IgD-negative memory B cell (primary cell): ENCODE measurements at regions not wholly inside any gene's neighbourhood (a gene's known extent, or its start where the extent isn't known, plus 50 kb on each side); places are given as distances from the start of the nearest gene placed in this dataset.
"Not testable (repeated sequence)": the region's sequence is repeated elsewhere in the genome, so short reads cannot be mapped to it uniquely, and the experiment has no call there.

Source experiments
- H3K27ac Mint-ChIP-seq, 3 donors: one replicate each; pipeline ENCODE4 v1.8.0; 2020 to 2022; ENCODE audit warnings: mild to moderate bottlenecking in 3 of 3, mixed read lengths in 3 of 3, moderate library complexity in 1 of 3
- H3K27me3 Mint-ChIP-seq: one replicate; pipeline ENCODE4 v1.8.0; 2021; ENCODE audit warnings: mixed read lengths
- H3K36me3 Mint-ChIP-seq: one replicate; pipeline ENCODE4 v1.8.0; 2020; ENCODE audit warnings: mild to moderate bottlenecking, mixed read lengths
- H3K4me1 Mint-ChIP-seq, 3 donors: one replicate each; pipeline ENCODE4 v1.8.0; 2020 to 2022; ENCODE audit warnings: mixed read lengths in 3 of 3, mild to moderate bottlenecking in 1 of 3
- H3K4me3 Mint-ChIP-seq, 4 donors: one replicate each; pipeline ENCODE4 v1.8.0; 2020 to 2022; ENCODE audit warnings: mild to moderate bottlenecking in 4 of 4, mixed read lengths in 4 of 4, moderate library complexity in 3 of 4
- H3K9me3 Mint-ChIP-seq, 3 donors: one replicate each; pipeline ENCODE4 v1.8.0; 2020 to 2021; ENCODE audit warnings: mixed read lengths in 3 of 3, mild to moderate bottlenecking in 1 of 3

- no peaks in the 10 kb centered on the region for H3K36me3 Mint-ChIP-seq
- no peak overlapping the region for H3K4me3 Mint-ChIP-seq
- H3K9me3 Mint-ChIP-seq, result no peaks in the 10 kb centered on the region
- H3K27me3 Mint-ChIP-seq, result peaks cover 1% of the 10 kb centered on the region
- no peak overlapping the region for H3K27ac Mint-ChIP-seq
- H3K4me1 Mint-ChIP-seq, result no peaks in the 10 kb centered on the region
These were observed 293.5 kb downstream of the HINT1 start for GRCh38 chr5:130871346-130872086.

DNA sequence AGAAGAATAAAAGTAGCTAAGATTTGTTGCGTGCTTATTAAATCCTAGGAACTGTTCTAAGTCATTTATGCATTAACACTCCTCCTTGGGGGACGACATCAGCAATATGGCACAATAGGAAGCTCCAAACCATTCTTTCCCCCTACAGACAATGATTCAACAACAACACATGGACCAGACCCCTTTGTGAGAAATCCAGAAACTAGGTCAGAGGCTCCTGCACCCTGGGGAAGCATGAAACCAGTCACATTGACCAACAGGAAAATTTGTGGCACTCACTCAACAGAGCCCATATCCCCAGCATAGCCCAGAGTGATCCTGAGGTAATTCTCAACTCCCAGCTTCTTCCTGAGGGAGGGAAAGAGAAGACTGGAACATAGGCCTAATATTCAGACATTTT is 294.4 kb downstream of the HINT1 start:
- H3K4me3 Mint-ChIP-seq, result no peak overlapping the region
- no peak overlapping the region for H3K27ac Mint-ChIP-seq
- no peaks in the 10 kb centered on the region for H3K36me3 Mint-ChIP-seq
- H3K4me1 Mint-ChIP-seq, result no peaks in the 10 kb centered on the region
- H3K9me3 Mint-ChIP-seq, result no peaks in the 10 kb centered on the region
- H3K27me3 Mint-ChIP-seq, result peaks cover 1% of the 10 kb centered on the region

DNA sequence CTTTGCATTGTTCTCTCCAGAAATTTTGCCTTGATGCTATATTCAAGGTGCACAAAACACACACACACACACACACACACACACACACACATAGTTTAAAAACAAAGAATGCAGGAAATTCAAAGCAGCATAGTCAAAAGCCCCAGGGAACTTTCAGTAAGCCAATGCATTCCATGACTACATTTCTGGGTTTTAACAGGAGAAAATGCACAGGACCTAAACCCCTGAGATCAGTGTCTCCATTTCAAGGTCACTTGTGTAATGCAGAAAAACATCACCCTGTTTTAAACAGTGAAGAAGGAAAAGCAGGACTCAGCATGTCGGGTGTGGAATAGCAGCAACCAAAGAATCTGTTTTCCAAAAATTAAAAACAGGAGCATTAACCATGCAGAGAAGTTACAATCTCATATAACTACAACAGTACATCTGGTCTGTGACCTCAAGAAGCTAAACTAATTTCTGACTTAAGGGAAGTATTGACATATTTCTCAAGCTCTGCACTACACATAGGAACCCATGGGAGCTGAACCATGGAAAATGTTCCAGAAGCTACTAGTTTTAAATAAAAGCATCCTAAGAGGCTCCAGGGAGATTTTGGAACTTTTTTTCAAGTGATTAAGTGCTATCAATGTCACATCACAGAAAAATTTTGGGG is 296.7 kb downstream of the HINT1 start:
- no peak overlapping the region for H3K27ac Mint-ChIP-seq
- peaks cover 2 to 5% (median 3%) of the 10 kb centered on the region in 3 donors for H3K9me3 Mint-ChIP-seq
- H3K27me3 Mint-ChIP-seq, result peaks cover 9% of the 10 kb centered on the region
- H3K4me3 Mint-ChIP-seq, result no peak overlapping the region
- no peaks in the 10 kb centered on the region for H3K4me1 Mint-ChIP-seq
- no peaks in the 10 kb centered on the region for H3K36me3 Mint-ChIP-seq

DNA sequence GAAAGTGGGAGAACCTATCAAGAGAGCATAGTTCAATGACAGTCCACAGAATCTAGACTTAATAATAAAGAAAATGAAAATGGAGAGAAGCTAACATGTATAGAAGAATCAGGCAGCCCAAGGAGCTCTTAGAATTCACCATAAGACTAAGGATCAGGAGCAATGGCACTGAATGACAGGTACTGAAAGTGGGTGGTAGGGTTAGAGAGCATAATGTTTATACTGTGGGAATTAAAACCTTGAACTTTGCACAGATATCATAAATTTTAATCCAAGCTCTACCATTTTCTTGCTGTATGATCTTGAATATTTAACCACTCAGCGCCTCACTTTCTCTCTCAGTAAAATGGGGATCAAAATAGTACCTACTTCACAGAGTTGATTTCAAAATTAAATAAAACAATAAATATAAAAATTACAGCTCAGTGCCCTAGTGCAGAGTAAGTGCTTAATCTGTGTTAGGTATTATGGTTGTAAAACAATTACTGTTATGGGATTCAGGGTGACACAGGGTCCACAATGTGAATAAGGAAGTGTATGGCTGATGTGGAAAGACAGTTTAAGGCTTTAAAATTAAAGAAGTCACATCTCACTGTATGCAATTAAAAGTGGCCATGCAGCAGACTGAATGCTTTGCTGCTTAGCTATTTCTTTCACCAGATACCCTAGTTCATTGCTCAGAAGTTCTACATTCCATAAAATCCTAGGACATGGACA is 319.8 kb downstream of the HINT1 start:
- H3K27ac Mint-ChIP-seq, result no peak overlapping the region
- H3K9me3 Mint-ChIP-seq, result peaks cover 4 to 11% (median 8%) of the 10 kb centered on the region in 3 donors
- no peak overlapping the region for H3K4me3 Mint-ChIP-seq
- H3K27me3 Mint-ChIP-seq, result peaks cover 11% of the 10 kb centered on the region
- H3K4me1 Mint-ChIP-seq, result no peaks in the 10 kb centered on the region
- no peaks in the 10 kb centered on the region for H3K36me3 Mint-ChIP-seq

DNA sequence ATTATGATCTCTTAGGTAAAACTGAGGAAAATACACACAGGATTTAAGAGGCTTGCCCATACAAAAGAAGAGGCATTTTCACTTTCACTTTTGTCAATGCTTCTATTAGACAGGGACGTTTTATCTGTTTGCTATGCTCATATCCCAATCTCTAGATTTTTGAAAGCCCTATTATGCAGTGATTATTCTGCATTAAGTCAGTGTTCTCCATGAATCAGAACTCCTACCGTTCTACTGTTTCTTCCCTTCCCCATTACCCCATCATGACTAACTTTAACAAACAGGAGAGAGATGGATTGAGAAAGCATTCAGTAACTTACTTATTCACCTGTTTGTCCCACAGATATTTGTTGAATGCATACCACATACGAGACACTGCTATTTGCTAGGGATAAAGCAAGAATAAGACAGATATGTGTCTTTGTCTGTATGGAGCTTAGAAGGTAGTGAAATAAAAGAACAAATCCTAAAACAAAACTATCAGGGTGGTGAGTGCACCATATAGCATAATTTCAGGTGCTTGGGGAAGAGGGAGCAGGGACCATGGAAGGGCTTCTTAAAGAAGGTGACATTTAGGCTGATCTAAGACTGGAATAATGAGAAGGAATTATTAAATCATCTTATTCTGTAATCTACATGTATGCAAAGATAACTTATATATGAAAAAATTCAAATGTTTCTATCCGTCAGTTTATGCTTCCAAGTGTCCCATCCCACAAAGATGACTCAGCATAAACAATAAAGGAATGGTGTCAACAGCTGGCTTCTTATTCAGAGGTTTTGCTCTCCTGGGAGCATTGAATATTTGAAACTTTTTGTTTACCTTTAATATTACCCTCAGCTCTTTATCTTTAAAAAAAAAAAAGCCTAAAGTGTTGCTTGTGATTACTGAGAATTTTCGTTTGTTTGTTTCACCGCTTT is 328.1 kb downstream of the HINT1 start:
- Mint-ChIP-seq H3K4me1 (peaks cover 2 to 10% (median 4%) of the 10 kb centered on the region in 3 donors), H3K36me3 (no peaks in the 10 kb centered on the region), H3K9me3 (peaks cover 0 to 3% (median 0%) of the 10 kb centered on the region in 3 donors), H3K4me3 (peak overlapping the region in 3 of 4 donors; percentile 74 to 91 (median 88)), H3K27me3 (no peaks in the 10 kb centered on the region), H3K27ac (no peak overlapping the region)

DNA sequence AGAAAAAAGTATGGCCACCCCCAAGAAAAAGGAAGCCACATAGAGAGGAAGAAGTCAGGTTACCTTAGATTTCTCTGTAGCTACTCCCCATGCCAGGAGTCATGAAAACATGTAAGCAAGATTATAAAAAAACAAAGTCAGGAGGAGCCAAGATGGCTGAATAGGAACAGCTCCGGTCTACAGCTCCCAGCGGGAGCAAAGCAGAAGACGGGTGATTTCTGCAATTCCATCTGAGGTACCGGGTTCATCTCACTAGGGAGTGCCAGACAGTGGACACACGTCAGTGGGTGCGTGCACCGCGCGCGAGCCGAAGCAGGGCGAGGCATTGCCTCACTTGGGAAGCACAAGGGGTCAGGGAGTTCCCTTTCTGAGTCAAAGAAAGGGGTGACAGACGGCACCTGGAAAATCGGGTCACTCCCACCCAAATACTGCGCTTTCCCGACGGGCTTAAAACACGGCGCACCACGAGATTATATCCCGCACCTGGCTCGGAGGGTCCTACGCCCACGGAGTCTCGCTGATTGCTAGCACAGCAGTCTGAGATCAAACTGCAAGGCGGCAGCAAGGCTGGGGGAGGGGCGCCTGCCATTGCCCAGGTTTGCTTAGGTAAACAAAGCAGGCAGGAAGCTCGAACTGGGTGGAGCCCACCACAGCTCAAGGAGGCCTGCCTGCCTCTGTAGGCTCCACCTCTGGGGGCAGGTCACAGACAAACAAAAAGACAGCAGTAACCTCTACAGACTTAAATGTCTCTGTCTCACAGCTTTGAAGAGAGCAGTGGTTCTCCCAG is 347.3 kb downstream of the HINT1 start:
- not testable (repeated sequence) for H3K36me3 Mint-ChIP-seq, H3K4me3 Mint-ChIP-seq, H3K27me3 Mint-ChIP-seq, H3K4me1 Mint-ChIP-seq, H3K27ac Mint-ChIP-seq, H3K9me3 Mint-ChIP-seq

GRCh38 chr5:130815246-130815645 is 349.8 kb downstream of the HINT1 start:
- H3K27me3 Mint-ChIP-seq, result peaks cover 2% of the 10 kb centered on the region
- no peaks in the 10 kb centered on the region for H3K36me3 Mint-ChIP-seq
- H3K9me3 Mint-ChIP-seq, result no peaks in the 10 kb centered on the region
- H3K4me3 Mint-ChIP-seq, result no peak overlapping the region
- H3K4me1 Mint-ChIP-seq, result no peaks in the 10 kb centered on the region
- no peak overlapping the region for H3K27ac Mint-ChIP-seq

GRCh38 chr5:130808691-130809090 is 356.4 kb downstream of the HINT1 start:
- peaks cover 2% of the 10 kb centered on the region for H3K27me3 Mint-ChIP-seq
- H3K36me3 Mint-ChIP-seq, result no peaks in the 10 kb centered on the region
- H3K4me3 Mint-ChIP-seq, result no peak overlapping the region
- no peaks in the 10 kb centered on the region for H3K4me1 Mint-ChIP-seq
- H3K9me3 Mint-ChIP-seq, result no peaks in the 10 kb centered on the region
- no peak overlapping the region for H3K27ac Mint-ChIP-seq

- H3K9me3 Mint-ChIP-seq, result peaks cover 5 to 10% (median 10%) of the 10 kb centered on the region in 3 donors
- peaks cover 5% of the 10 kb centered on the region for H3K27me3 Mint-ChIP-seq
- no peaks in the 10 kb centered on the region for H3K36me3 Mint-ChIP-seq
- H3K4me1 Mint-ChIP-seq, result no peaks in the 10 kb centered on the region
- no peak overlapping the region for H3K4me3 Mint-ChIP-seq
- no peak overlapping the region for H3K27ac Mint-ChIP-seq
These were observed 359.4 kb downstream of the HINT1 start for GRCh38 chr5:130805648-130806047.

- Mint-ChIP-seq H3K27me3 (peaks cover 5% of the 10 kb centered on the region), H3K36me3 (no peaks in the 10 kb centered on the region), H3K9me3 (peaks cover 5 to 13% (median 10%) of the 10 kb centered on the region in 3 donors), H3K4me1 (no peaks in the 10 kb centered on the region), H3K4me3 (no peak overlapping the region), H3K27ac (no peak overlapping the region)
These were observed 360.0 kb downstream of the HINT1 start for GRCh38 chr5:130805036-130805435.

- Mint-ChIP-seq H3K4me3 (no peak overlapping the region), H3K9me3 (peaks cover 7 to 19% (median 10%) of the 10 kb centered on the region in 3 donors), H3K27me3 (peaks cover 6% of the 10 kb centered on the region), H3K4me1 (no peaks in the 10 kb centered on the region), H3K27ac (no peak overlapping the region), H3K36me3 (no peaks in the 10 kb centered on the region)
These were observed 363.1 kb downstream of the HINT1 start for GRCh38 chr5:130801963-130802362.

- Mint-ChIP-seq H3K4me1 (no peaks in the 10 kb centered on the region), H3K9me3 (peaks cover 7 to 19% (median 10%) of the 10 kb centered on the region in 3 donors), H3K27me3 (peaks cover 4% of the 10 kb centered on the region), H3K36me3 (no peaks in the 10 kb centered on the region), H3K4me3 (no peak overlapping the region), H3K27ac (no peak overlapping the region)
These were observed 366.0 kb downstream of the HINT1 start for GRCh38 chr5:130799015-130799414.

- H3K4me3 Mint-ChIP-seq, result no peak overlapping the region
- peaks cover 4% of the 10 kb centered on the region for H3K27me3 Mint-ChIP-seq
- H3K9me3 Mint-ChIP-seq, result peaks cover 4 to 19% (median 6%) of the 10 kb centered on the region in 3 donors
- no peaks in the 10 kb centered on the region for H3K36me3 Mint-ChIP-seq
- H3K27ac Mint-ChIP-seq, result no peak overlapping the region
- H3K4me1 Mint-ChIP-seq, result no peaks in the 10 kb centered on the region
These were observed 367.8 kb downstream of the HINT1 start for GRCh38 chr5:130797303-130797702.

- Mint-ChIP-seq H3K4me1 (no peaks in the 10 kb centered on the region), H3K27me3 (peaks cover 1% of the 10 kb centered on the region), H3K27ac (no peak overlapping the region), H3K4me3 (no peak overlapping the region), H3K36me3 (no peaks in the 10 kb centered on the region), H3K9me3 (peaks cover 3 to 19% (median 4%) of the 10 kb centered on the region in 3 donors)
These were observed 368.2 kb downstream of the HINT1 start for GRCh38 chr5:130796902-130797301.
